ENCODE measurements at regions not wholly inside any gene's neighbourhood (a gene's known extent, or its start where the extent isn't known, plus 50 kb on each side); places are given as distances from the start of the nearest gene placed in this dataset.

DNA sequence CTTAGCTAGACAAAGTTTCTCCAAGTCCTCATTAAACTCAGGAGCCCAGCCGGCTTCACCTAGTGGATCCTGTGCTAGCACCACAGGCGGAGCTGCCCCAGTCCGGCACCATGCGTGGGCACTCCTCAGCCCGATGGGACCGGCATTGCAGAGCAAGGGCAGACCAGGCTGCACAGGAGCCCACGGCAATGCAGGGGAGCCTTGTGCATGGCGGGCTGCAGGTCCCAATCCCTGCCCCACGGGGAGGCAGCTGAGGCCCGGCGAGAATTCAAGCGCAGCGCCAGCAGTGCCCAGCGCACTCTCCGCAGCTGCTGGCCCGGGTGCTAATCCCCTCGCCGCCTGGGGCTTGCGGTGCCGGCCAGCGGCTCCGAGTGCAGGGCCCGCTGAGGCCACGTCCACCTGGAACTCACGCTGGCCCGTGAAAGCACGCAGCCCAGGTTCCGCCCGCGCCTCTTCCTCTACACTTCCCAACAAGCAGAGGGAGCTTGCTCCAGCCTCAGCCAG is 292.3 kb upstream of the EYS start:
- Histone ChIP-seq H3K36me3 (ENCODE audit: control insufficient read depth in 2 of 2, extremely low read depth in 1 of 2, insufficient read depth in 2 of 2, low read length in 2 of 2) (no peaks in the 10 kb centered on the region), H3K4me1 (ENCODE audit: control insufficient read depth, extremely low read depth, insufficient read depth, low read length) (no peaks in the 10 kb centered on the region), H3K79me2 (ENCODE audit: control insufficient read depth, insufficient read depth, low read length) (no peaks in the 10 kb centered on the region), H3K4me2 (ENCODE audit: insufficient read depth, low read length) (no peak overlapping the region), H3K27ac (ENCODE audit: insufficient read depth, low read depth, low read length) (no peak overlapping the region), H3K4me3 (replicated peaks in 1 of 3; ENCODE audit: insufficient read depth in 1 of 3, low read depth in 1 of 3, low read length in 3 of 3) (no peak overlapping the region), H3K9me3 (replicated peaks; ENCODE audit: control insufficient read depth, insufficient read depth, low read length) (no peaks in the 10 kb centered on the region), H2AFZ (ENCODE audit: low read depth, low read length) (no peak overlapping the region), H3K27me3 (ENCODE audit: control insufficient read depth in 2 of 2, insufficient read depth in 2 of 2, low read length in 2 of 2) (no peaks in the 10 kb centered on the region), H3K9ac (replicated peaks; ENCODE audit: extremely low read depth, insufficient read depth, low read length) (no peak overlapping the region), H3K9me1 (replicated peaks; ENCODE audit: control insufficient read depth, extremely low read depth, insufficient read depth, low read length) (no peaks in the 10 kb centered on the region), H4K20me1 (replicated peaks; ENCODE audit: control insufficient read depth, extremely low read depth, insufficient read depth, low read length) (no peaks in the 10 kb centered on the region)
- dilution Hi-C loops (cut with MboI; ENCODE audit: extremely low pct_ligation_motif_present, low sequenced_read_pairs) (no loop called here), intact Hi-C loops (cut with micrococcal nuclease) (no loop called here)
- POLR2A ChIA-PET, result no interaction called here
- CTCF ChIA-PET, result no interaction called here
- FAIRE-seq, result no peak
- BruUV-seq (replicated peaks), result no TSS peak
- no peak for DNase-seq (ENCODE audit: low read depth, low spot score)
- TF ChIP-seq JUN (IDR thresholded peaks at IDR 0.05; ENCODE audit: borderline replicate concordance, insufficient read depth, insufficient read length, low read depth), result no peak

DNA sequence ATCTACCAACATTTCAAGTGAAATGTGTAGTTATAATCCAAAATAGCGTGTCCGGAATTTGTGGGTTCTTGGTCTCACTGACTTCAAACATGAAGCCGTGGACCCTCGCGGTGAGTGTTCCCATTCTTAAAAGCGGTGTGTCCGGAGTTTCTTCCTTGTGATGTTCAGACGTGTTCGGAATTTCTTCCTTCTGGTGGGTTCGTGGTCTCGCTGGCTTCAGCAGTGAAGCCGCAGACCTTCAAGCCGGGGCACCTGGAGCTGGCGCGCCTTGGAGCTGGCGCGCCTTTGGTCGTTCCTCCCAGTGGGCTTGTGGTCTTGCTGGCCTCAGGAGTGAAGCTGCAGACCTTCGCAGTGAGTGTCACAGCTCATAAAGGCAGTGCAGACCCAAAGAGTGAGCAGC is 291.5 kb upstream of the EYS start:
- ChIA-PET CTCF (no interaction called here), POLR2A (no interaction called here)
- no peak for DNase-seq (ENCODE audit: low read depth, low spot score)
- dilution Hi-C loops (cut with MboI; ENCODE audit: extremely low pct_ligation_motif_present, low sequenced_read_pairs) (no loop called here), intact Hi-C loops (cut with micrococcal nuclease) (no loop called here)
- H3K4me3 ChIP-seq (replicated peaks in 1 of 3; ENCODE audit: insufficient read depth in 1 of 3, low read depth in 1 of 3, low read length in 3 of 3), result no peak overlapping the region
- no peaks in the 10 kb centered on the region for H3K4me1 ChIP-seq (ENCODE audit: control insufficient read depth, extremely low read depth, insufficient read depth, low read length)
- no peaks in the 10 kb centered on the region for H3K9me3 ChIP-seq (replicated peaks; ENCODE audit: control insufficient read depth, insufficient read depth, low read length)
- H2AFZ ChIP-seq (ENCODE audit: low read depth, low read length), result no peak overlapping the region
- no peaks in the 10 kb centered on the region for H3K9me1 ChIP-seq (replicated peaks; ENCODE audit: control insufficient read depth, extremely low read depth, insufficient read depth, low read length)
- FAIRE-seq, result no peak
- H3K79me2 ChIP-seq (ENCODE audit: control insufficient read depth, insufficient read depth, low read length), result no peaks in the 10 kb centered on the region
- TF ChIP-seq POLR2A (IDR thresholded peaks at IDR 0.05; ENCODE audit: low read depth, low read length) (no peak), POLR2AphosphoS5 (IDR thresholded peaks at IDR 0.05; ENCODE audit: insufficient read depth, low read depth, low read length) (no peak), EZH2 (IDR thresholded peaks at IDR 0.05; ENCODE audit: borderline replicate concordance, low read depth, low read length, severe bottlenecking) (no peak), MYC (IDR thresholded peaks at IDR 0.05; ENCODE audit: low read depth, low read length) (no peak), CTCF (IDR thresholded peaks at IDR 0.05; ENCODE audit: extremely low read depth in 1 of 2, insufficient read depth in 1 of 2, low read depth in 1 of 2, low read length in 2 of 2) (no peak), JUN (IDR thresholded peaks at IDR 0.05; ENCODE audit: borderline replicate concordance, insufficient read depth, insufficient read length, low read depth) (no peak), GATA2 (IDR thresholded peaks at IDR 0.05; ENCODE audit: insufficient read depth, insufficient read length, low read depth, low read length) (no peak), FOS (IDR thresholded peaks at IDR 0.05; ENCODE audit: borderline replicate concordance, insufficient read depth, low read length) (no peak)
- TF ChIP-seq, protein P1, sequence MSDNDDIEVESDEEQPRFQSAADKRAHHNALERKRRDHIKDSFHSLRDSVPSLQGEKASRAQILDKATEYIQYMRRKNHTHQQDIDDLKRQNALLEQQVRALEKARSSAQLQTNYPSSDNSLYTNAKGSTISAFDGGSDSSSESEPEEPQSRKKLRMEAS (IDR thresholded peaks at IDR 0.05; ENCODE audit: insufficient read depth, insufficient read length), result no peak
- no peaks in the 10 kb centered on the region for H4K20me1 ChIP-seq (replicated peaks; ENCODE audit: control insufficient read depth, extremely low read depth, insufficient read depth, low read length)
- no peaks in the 10 kb centered on the region for H3K36me3 ChIP-seq (ENCODE audit: control insufficient read depth in 2 of 2, extremely low read depth in 1 of 2, insufficient read depth in 2 of 2, low read length in 2 of 2)
- no peaks in the 10 kb centered on the region for H3K27me3 ChIP-seq (ENCODE audit: control insufficient read depth in 2 of 2, insufficient read depth in 2 of 2, low read length in 2 of 2)
- no TSS peak for BruUV-seq (replicated peaks)
- no peak overlapping the region for H3K27ac ChIP-seq (ENCODE audit: insufficient read depth, low read depth, low read length)
- no peak overlapping the region for H3K9ac ChIP-seq (replicated peaks; ENCODE audit: extremely low read depth, insufficient read depth, low read length)
- no peak overlapping the region for H3K4me2 ChIP-seq (ENCODE audit: insufficient read depth, low read length)

Measured in endothelial cell of umbilical vein (primary cell).